Right lobe of liver (tissue), 4 donors: ENCODE measurements at regions not wholly inside any gene's neighbourhood (a gene's known extent, or its start where the extent isn't known, plus 50 kb on each side); places are given as distances from the start of the nearest gene placed in this dataset.

Experiments used
- CTCF ChIP-seq, 4 donors: fragments of 200-600 bp in 3 of 4; fragments of 450-650 bp in 1 of 4; IDR thresholded peaks; one replicate each; pipeline versions ENCODE4 v1.5.1 to v1.8.0; 2016 to 2022; ENCODE audit warnings: antibody characterized with exemption in 4 of 4, mild to moderate bottlenecking in 2 of 4
- POLR2A ChIP-seq: fragments of 450-650 bp; IDR thresholded peaks from one replicate; pipeline ENCODE4 v1.6.1; 2017; ENCODE audit warnings: antibody characterized with exemption, mild to moderate bottlenecking
- donor health status: DM: no; HTN: no; CAD: no.
- donor health status: DM: no; HTN: no; CAD: no.
- donor health status: DM: no; HTN: yes; CAD: no.

- no peak for TF ChIP-seq POLR2A
- no peak for TF ChIP-seq CTCF (IDR thresholded peaks at IDR 0.05)
Measured at GRCh38 chr4:117957571-117957970, 76.7 kb upstream of the NDST3 start.
